Keratinocyte (primary cell): ENCODE measurements at regions not wholly inside any gene's neighbourhood (a gene's known extent, or its start where the extent isn't known, plus 50 kb on each side); places are given as distances from the start of the nearest gene placed in this dataset.

ENCODE experiments used
- DNase-seq: peaks from one replicate; pipeline ENCODE4 v3.0.0-alpha.2; 2011; ENCODE audit warnings: low read depth, missing footprints, low spot score
- FAIRE-seq: peaks from 2 replicates; lab custom pipeline; 2011; peaks lifted over from hg19 to GRCh38; lab: Jason Lieb, UNC
- H2AFZ ChIP-seq: 2 replicates; pipeline ENCODE4 v1.6.0; 2012; ENCODE audit warnings: low read length, control low read depth, inconsistent platforms; ENCODE audit not compliant: control insufficient read depth
- H3K27ac ChIP-seq: 2 replicates; pipeline ENCODE4 v1.5.1; 2011; ENCODE audit warnings: low read length; ENCODE audit not compliant: control insufficient read depth, insufficient read depth
- H3K27me3 ChIP-seq: 3 replicates; pipeline ENCODE4 v1.6.0; 2011; ENCODE audit warnings: low read length; ENCODE audit not compliant: control insufficient read depth, insufficient read depth; ENCODE audit errors: extremely low read depth
- H3K36me3 ChIP-seq, 2 experiments: 2 replicates in 1 of 2; 3 replicates in 1 of 2; pipeline ENCODE4 v1.5.1; 2011; ENCODE audit warnings: low read length in 2 of 2, mild to moderate bottlenecking in 1 of 2; ENCODE audit not compliant: control insufficient read depth in 2 of 2, insufficient read depth in 2 of 2; ENCODE audit errors: extremely low read depth in 1 of 2
- H3K4me1 ChIP-seq: 3 replicates; pipeline ENCODE4 v1.5.1; 2011; ENCODE audit warnings: low read length; ENCODE audit not compliant: control insufficient read depth, insufficient read depth; ENCODE audit errors: extremely low read depth
- H3K4me2 ChIP-seq: 3 replicates; pipeline ENCODE4 v1.6.0; 2011; ENCODE audit warnings: low read depth, low read length; ENCODE audit not compliant: control insufficient read depth, insufficient read depth; ENCODE audit errors: extremely low read depth
- H3K4me3 ChIP-seq, 3 experiments: fragments of 200-600 bp in 1 of 3; sonication (generic) in 1 of 3; 2 replicates in 2 of 3; 3 replicates in 1 of 3; pipeline ENCODE4 v1.5.1; 2011 to 2016; ENCODE audit warnings: low read length in 3 of 3, mild to moderate bottlenecking in 3 of 3, control low read depth in 2 of 3, inconsistent platforms in 1 of 3, low read depth in 1 of 3, mixed read lengths in 1 of 3, mixed run types in 1 of 3, moderate library complexity in 1 of 3; ENCODE audit not compliant: control insufficient read depth in 2 of 3, insufficient read depth in 2 of 3; ENCODE audit errors: extremely low read depth in 1 of 3
- H3K79me2 ChIP-seq: 2 replicates; pipeline ENCODE4 v1.6.0; 2012; ENCODE audit warnings: low read length; ENCODE audit not compliant: control insufficient read depth, insufficient read depth
- H3K9ac ChIP-seq: 3 replicates; pipeline ENCODE4 v1.6.0; 2011; ENCODE audit warnings: low read length; ENCODE audit not compliant: control insufficient read depth, insufficient read depth; ENCODE audit errors: extremely low read depth
- H3K9me1 ChIP-seq: 3 replicates; pipeline ENCODE4 v1.6.0; 2011; ENCODE audit warnings: low read length; ENCODE audit not compliant: control insufficient read depth, insufficient read depth; ENCODE audit errors: extremely low read depth
- H3K9me3 ChIP-seq: 2 replicates; pipeline ENCODE4 v1.5.1; 2012; ENCODE audit warnings: low read depth, low read length; ENCODE audit not compliant: control insufficient read depth
- H4K20me1 ChIP-seq: 3 replicates; pipeline ENCODE4 v1.6.0; 2011; ENCODE audit warnings: low read length; ENCODE audit not compliant: control insufficient read depth, insufficient read depth; ENCODE audit errors: extremely low read depth
- CTCF ChIP-seq, 3 experiments: IDR thresholded peaks in 1 of 3; conservative IDR thresholded peaks in 1 of 3; optimal IDR thresholded peaks in 1 of 3; 2 replicates in 2 of 3; 3 replicates in 1 of 3; pipeline versions ENCODE3 to v1.5.1; 2011; ENCODE audit warnings: low read length in 3 of 3, mild to moderate bottlenecking in 3 of 3, moderate library complexity in 2 of 3, control low read depth in 1 of 3, inconsistent platforms in 1 of 3; ENCODE audit not compliant: insufficient read depth in 2 of 3; ENCODE audit errors: extremely low read depth in 1 of 3
- EZH2 ChIP-seq: IDR thresholded peaks from one replicate; pipeline ENCODE4 v1.6.1; 2012; ENCODE audit warnings: inconsistent platforms, mild to moderate bottlenecking, low read length, moderate library complexity
- dilution Hi-C: fragments of 300-500 bp; cut with MboI; formaldehyde crosslinking; loops from one replicate; pipeline ENCODE4 v1.7.0; 2020; ENCODE audit warnings: low sequenced_read_pairs; ENCODE audit not compliant: extremely low pct_ligation_motif_present

- Histone ChIP-seq H3K4me2 (no peak overlapping the region), H3K27me3 (no peaks in the 10 kb centered on the region), H3K79me2 (no peaks in the 10 kb centered on the region), H3K4me3 (no peak overlapping the region), H3K4me1 (no peaks in the 10 kb centered on the region), H3K27ac (no peak overlapping the region), H3K9me3 (no peaks in the 10 kb centered on the region), H3K36me3 (no peaks in the 10 kb centered on the region), H3K9me1 (no peaks in the 10 kb centered on the region), H4K20me1 (no peaks in the 10 kb centered on the region), H2AFZ (no peak overlapping the region), H3K9ac (no peak overlapping the region)
- TF ChIP-seq EZH2 (no peak), CTCF (optimal IDR thresholded peaks at IDR 0.05 in 1 of 3, IDR thresholded peaks at IDR 0.05 in 1 of 3, conservative IDR thresholded peaks at IDR 0.05 in 1 of 3; ENCODE audit: extremely low read depth in 1 of 3, insufficient read depth in 2 of 3, low read length in 3 of 3) (no peak)
- dilution Hi-C loops: no loop called here
- DNase-seq (no peak), FAIRE-seq (no peak)
These were observed 593.9 kb downstream of the ANXA1 start for GRCh38 chr9:73745598-73745997.

- Histone ChIP-seq H3K4me3 (no peak overlapping the region), H3K9me3 (no peaks in the 10 kb centered on the region), H2AFZ (no peak overlapping the region), H3K79me2 (no peaks in the 10 kb centered on the region), H3K4me2 (no peak overlapping the region), H3K27ac (no peak overlapping the region), H3K9ac (no peak overlapping the region), H3K36me3 (no peaks in the 10 kb centered on the region), H3K9me1 (no peaks in the 10 kb centered on the region), H4K20me1 (no peaks in the 10 kb centered on the region), H3K27me3 (no peaks in the 10 kb centered on the region), H3K4me1 (no peaks in the 10 kb centered on the region)
- no peak for TF ChIP-seq EZH2
- TF ChIP-seq CTCF (optimal IDR thresholded peaks at IDR 0.05 in 1 of 3, IDR thresholded peaks at IDR 0.05 in 1 of 3, conservative IDR thresholded peaks at IDR 0.05 in 1 of 3; ENCODE audit: extremely low read depth in 1 of 3, insufficient read depth in 2 of 3, low read length in 3 of 3): no peak
- DNase-seq: no peak
- dilution Hi-C loops: no loop called here
- no peak for FAIRE-seq
These were observed 601.5 kb downstream of the ANXA1 start for GRCh38 chr9:73753171-73753570.
